K562 (cell line): ENCODE measurements at regions not wholly inside any gene's neighbourhood (a gene's known extent, or its start where the extent isn't known, plus 50 kb on each side); places are given as distances from the start of the nearest gene placed in this dataset.

ENCODE experiments used
- ATAC-seq: fragments of 200-7000 bp; cut with Tn5 transposase; 3 replicates; pipeline ENCODE4 v1.9.1; 2020; ENCODE audit warnings: moderate library complexity
- BruUV-seq: library from RNA; stranded (reverse); fragments of 400-500 nt; replicated peaks from 2 replicates; lab custom pipeline; 2021; lab: Mats Ljungman, UMichigan
- CTCF ChIA-PET: fragments of 300-600 bp; formaldehyde crosslinking; extraction: SDS; loops from one replicate; lab custom pipeline; 2021; ENCODE audit warnings: low intra/inter-chr PET ratio; lab: Yijun Ruan, JAX
- POLR2A ChIA-PET: fragments of 300-600, 350-650 bp; sonication (Branson Sonifier 250); formaldehyde crosslinking; extraction: SDS; loops from one replicate; lab custom pipeline; 2021; ENCODE audit warnings: antibody characterized with exemption, inconsistent platforms; lab: Yijun Ruan, JAX
- DNase-seq, 4 experiments: peaks; one replicate each; pipeline versions ENCODE4 v3.0.0 to v3.0.0-alpha.2; 2011 to 2018; ENCODE audit warnings: low spot score in 3 of 4, mixed read lengths in 3 of 4; ENCODE audit errors: extremely low read depth in 1 of 4
- FAIRE-seq: peaks from 2 replicates; lab custom pipeline; 2011; peaks lifted over from hg19 to GRCh38; lab: Jason Lieb, UNC
- H2AFZ ChIP-seq: 2 replicates; pipeline ENCODE4 v1.6.0; 2011; ENCODE audit warnings: low read depth, low read length, control low read depth, inconsistent platforms
- H3K27ac ChIP-seq: fragments of 200-600 bp; 3 replicates; pipeline ENCODE4 v1.8.0; 2011; ENCODE audit warnings: low read depth, mild to moderate bottlenecking, control low read depth, inconsistent platforms, low read length, moderate library complexity, mixed read lengths; ENCODE audit errors: extremely low read depth
- H3K27me3 ChIP-seq, 2 experiments: fragments of 300-600 bp in 1 of 2; 2 replicates in 1 of 2; 3 replicates in 1 of 2; pipeline versions ENCODE4 v1.6.0 to v1.8.0; 2011; ENCODE audit warnings: inconsistent platforms in 2 of 2, low read length in 2 of 2, mild to moderate bottlenecking in 1 of 2, mixed read lengths in 1 of 2, moderate library complexity in 1 of 2; ENCODE audit not compliant: control insufficient read depth in 2 of 2, insufficient read depth in 2 of 2
- H3K36me3 ChIP-seq: fragments of 300-600 bp; 3 replicates; pipeline ENCODE4 v1.8.0; 2011; ENCODE audit warnings: mild to moderate bottlenecking, low read length, inconsistent platforms; ENCODE audit not compliant: control insufficient read depth, insufficient read depth
- H3K4me1 ChIP-seq, 2 experiments: fragments of 200-600 bp in 1 of 2; replicated peaks in 1 of 2; 2 replicates in 1 of 2; 3 replicates in 1 of 2; pipeline versions ENCODE4 v1.5.1 to v1.8.0; 2011; ENCODE audit warnings: inconsistent platforms in 2 of 2, low read length in 2 of 2, mild to moderate bottlenecking in 1 of 2, mixed read lengths in 1 of 2, moderate library complexity in 1 of 2; ENCODE audit not compliant: control insufficient read depth in 2 of 2, insufficient read depth in 2 of 2
- H3K4me2 ChIP-seq: 2 replicates; pipeline ENCODE4 v1.6.1; 2011; ENCODE audit warnings: low read length, control low read depth, inconsistent platforms, mixed read lengths; ENCODE audit not compliant: insufficient read depth
- H3K4me3 ChIP-seq: fragments of 200-600 bp; sonication (generic), shearing (Covaris generic); 2 replicates; pipeline ENCODE4 v1.5.1; 2016; ENCODE audit warnings: control low read depth, inconsistent platforms
- H3K79me2 ChIP-seq: fragments of 200-600 bp; 3 replicates; pipeline ENCODE4 v1.8.0; 2011; ENCODE audit warnings: low read length, inconsistent platforms; ENCODE audit not compliant: control insufficient read depth, insufficient read depth
- H3K9ac ChIP-seq, 2 experiments: 2 replicates each; pipeline versions ENCODE4 v1.6.0 to v1.6.1; 2011; ENCODE audit warnings: low read depth in 2 of 2, low read length in 2 of 2, control low read depth in 1 of 2, inconsistent platforms in 1 of 2, mild to moderate bottlenecking in 1 of 2, mixed read lengths in 1 of 2; ENCODE audit not compliant: insufficient read depth in 1 of 2
- H3K9me1 ChIP-seq: one replicate; pipeline ENCODE4 v1.6.0; 2011; ENCODE audit warnings: inconsistent platforms, mild to moderate bottlenecking, low read length, moderate library complexity; ENCODE audit not compliant: control insufficient read depth, insufficient read depth
- H3K9me3 ChIP-seq: replicated peaks from 2 replicates; pipeline ENCODE4 v1.5.1; 2011; ENCODE audit warnings: low read depth, low read length, inconsistent platforms; ENCODE audit not compliant: control insufficient read depth, insufficient read depth
- H4K20me1 ChIP-seq: replicated peaks from 2 replicates; pipeline ENCODE4 v1.6.1; 2011; ENCODE audit warnings: low read length, inconsistent platforms, mixed read lengths; ENCODE audit not compliant: control insufficient read depth, insufficient read depth
- BDP1 ChIP-seq: IDR thresholded peaks from 3 replicates; pipeline ENCODE4 v1.6.1; 2011; ENCODE audit not compliant: insufficient read length, insufficient read depth
- CHCHD3 ChIP-seq: fragments of 250-450 bp; sonication (Bioruptor Pico); IDR thresholded peaks from 2 replicates; pipeline ENCODE4 v2.1.2; 2022; ENCODE audit warnings: mild to moderate bottlenecking
- CXXC5 ChIP-seq: fragments of 250-450 bp; sonication (Bioruptor Pico); IDR thresholded peaks from 2 replicates; pipeline ENCODE4 v1.8.0; 2022; ENCODE audit warnings: inconsistent platforms, mild to moderate bottlenecking, moderate library complexity
- GATAD2B ChIP-seq: fragments of 450-650 bp; IDR thresholded peaks from 2 replicates; pipeline ENCODE4 v1.6.1; 2017; ENCODE audit warnings: mild to moderate bottlenecking, borderline replicate concordance
- KDM4B ChIP-seq, 2 experiments: fragments of 450-650 bp in 1 of 2; sonication (generic) in 1 of 2; IDR thresholded peaks; 2 replicates each; pipeline ENCODE4 v1.6.1; 2016 to 2017; ENCODE audit warnings: borderline replicate concordance in 2 of 2, antibody characterized with exemption in 1 of 2, low read depth in 1 of 2, mild to moderate bottlenecking in 1 of 2
- NRF1 ChIP-seq, 2 experiments: fragments of 450-650 bp; IDR thresholded peaks in 1 of 2; conservative IDR thresholded peaks in 1 of 2; 2 replicates each; pipeline ENCODE4 v1.6.1; 2014; ENCODE audit warnings: mild to moderate bottlenecking in 2 of 2
- PRPF4 ChIP-seq: fragments of 200-400 bp; formaldehyde crosslinking; IDR thresholded peaks from one replicate; pipeline ENCODE4 v1.6.1; 2017; ENCODE audit warnings: low read length, low read depth, mild to moderate bottlenecking; ENCODE audit not compliant: insufficient read depth, poor library complexity, severe bottlenecking
- TAF9B ChIP-seq: fragments of 450-650 bp; IDR thresholded peaks from 2 replicates; pipeline ENCODE4 v1.6.1; 2018; ENCODE audit warnings: mild to moderate bottlenecking; ENCODE audit not compliant: partially characterized antibody
- ZFP36 ChIP-seq: fragments of 150-350 bp; IDR thresholded peaks from 2 replicates; pipeline ENCODE4 v1.6.1; 2018; ENCODE audit warnings: low read length, low read depth; ENCODE audit not compliant: partially characterized antibody
- WGBS: fragments of 100-300 bp; shearing (Covaris generic); methylation state at CpG from one replicate; pipeline ENCODE4 v1.1.6; 2016; ENCODE audit warnings: low coverage, mixed read lengths; ENCODE audit not compliant: insufficient coverage; ENCODE audit errors: missing lambda C conversion rate; 5-methylcytosine and 5-hydroxymethylcytosine counted together
- in situ Hi-C: fragments of 300-500 bp; cut with MboI; formaldehyde crosslinking; loops from 4 replicates; pipeline ENCODE4 v1.15.0; 2018; ENCODE audit warnings: inconsistent platforms, mixed read lengths
- intact Hi-C: fragments of 100-400 bp; cut with micrococcal nuclease; formaldehyde crosslinking; loops from 2 replicates; pipeline ENCODE4 v1.14.2; 2022
- TF ChIP-seq, protein P1 (sequence below): sonication (generic); IDR thresholded peaks from 2 replicates; pipeline ENCODE4 v1.6.1; 2016
- TF ChIP-seq, protein P2 (sequence below): fragments of 450-650 bp; IDR thresholded peaks from 2 replicates; pipeline ENCODE4 v1.6.1; 2016; ENCODE audit warnings: antibody characterized with exemption
- TF ChIP-seq, protein P3 (sequence below), 2 experiments: IDR thresholded peaks; 2 replicates each; pipeline ENCODE4 v1.6.1; 2011; ENCODE audit warnings: borderline replicate concordance in 1 of 2, control low read depth in 1 of 2, low read depth in 1 of 2, low read length in 1 of 2, mild to moderate bottlenecking in 1 of 2, mixed read lengths in 1 of 2, moderate library complexity in 1 of 2; ENCODE audit not compliant: insufficient read depth in 1 of 2, insufficient read length in 1 of 2, poor library complexity in 1 of 2, severe bottlenecking in 1 of 2; ENCODE audit errors: extremely low read depth in 1 of 2
- TF ChIP-seq, protein P4 (sequence below): fragments of 250-450 bp; sonication (Bioruptor Pico); IDR thresholded peaks from 2 replicates; pipeline ENCODE4 v1.4.0; 2020; ENCODE audit warnings: borderline replicate concordance

GRCh38 chr20:10728873-10729670 lies 55.3 kb upstream of the JAG1 start:
- H3K9ac ChIP-seq: no peak overlapping the region
- no peak overlapping the region for H3K4me2 ChIP-seq
- 0% methylated on average over 5 of the region's 8 CpGs for WGBS
- H3K27me3 ChIP-seq: no peaks in the 10 kb centered on the region
- CTCF ChIA-PET: no interaction called here
- DNase-seq: no peak
- H3K4me1 ChIP-seq: no peaks in the 10 kb centered on the region
- no peaks in the 10 kb centered on the region for H3K36me3 ChIP-seq
- H3K27ac ChIP-seq: no peak overlapping the region
- no peak overlapping the region for H2AFZ ChIP-seq
- TF ChIP-seq NRF1 (conservative IDR thresholded peaks at IDR 0.05 in 1 of 2, IDR thresholded peaks at IDR 0.05 in 1 of 2): no peak
- no peak for TF ChIP-seq CHCHD3 (CRISPR knock-in tag)
- TF ChIP-seq, protein P1, sequence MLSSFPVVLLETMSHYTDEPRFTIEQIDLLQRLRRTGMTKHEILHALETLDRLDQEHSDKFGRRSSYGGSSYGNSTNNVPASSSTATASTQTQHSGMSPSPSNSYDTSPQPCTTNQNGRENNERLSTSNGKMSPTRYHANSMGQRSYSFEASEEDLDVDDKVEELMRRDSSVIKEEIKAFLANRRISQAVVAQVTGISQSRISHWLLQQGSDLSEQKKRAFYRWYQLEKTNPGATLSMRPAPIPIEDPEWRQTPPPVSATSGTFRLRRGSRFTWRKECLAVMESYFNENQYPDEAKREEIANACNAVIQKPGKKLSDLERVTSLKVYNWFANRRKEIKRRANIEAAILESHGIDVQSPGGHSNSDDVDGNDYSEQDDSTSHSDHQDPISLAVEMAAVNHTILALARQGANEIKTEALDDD: no peak
- TF ChIP-seq, protein P2, sequence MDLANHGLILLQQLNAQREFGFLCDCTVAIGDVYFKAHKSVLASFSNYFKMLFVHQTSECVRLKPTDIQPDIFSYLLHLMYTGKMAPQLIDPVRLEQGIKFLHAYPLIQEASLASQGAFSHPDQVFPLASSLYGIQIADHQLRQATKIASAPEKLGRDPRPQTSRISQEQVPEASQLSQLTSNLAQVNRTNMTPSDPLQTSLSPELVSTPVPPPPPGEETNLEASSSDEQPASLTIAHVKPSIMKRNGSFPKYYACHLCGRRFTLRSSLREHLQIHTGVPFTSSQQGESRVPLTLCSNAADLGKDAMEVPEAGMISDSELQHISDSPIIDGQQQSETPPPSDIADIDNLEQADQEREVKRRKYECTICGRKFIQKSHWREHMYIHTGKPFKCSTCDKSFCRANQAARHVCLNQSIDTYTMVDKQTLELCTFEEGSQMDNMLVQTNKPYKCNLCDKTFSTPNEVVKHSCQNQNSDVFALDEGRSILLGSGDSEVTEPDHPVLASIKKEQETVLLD: no peak
- no peak for TF ChIP-seq TAF9B
- no peak for TF ChIP-seq CXXC5 (CRISPR knock-in tag)
- TF ChIP-seq ZFP36: no peak
- TF ChIP-seq, protein P3, sequence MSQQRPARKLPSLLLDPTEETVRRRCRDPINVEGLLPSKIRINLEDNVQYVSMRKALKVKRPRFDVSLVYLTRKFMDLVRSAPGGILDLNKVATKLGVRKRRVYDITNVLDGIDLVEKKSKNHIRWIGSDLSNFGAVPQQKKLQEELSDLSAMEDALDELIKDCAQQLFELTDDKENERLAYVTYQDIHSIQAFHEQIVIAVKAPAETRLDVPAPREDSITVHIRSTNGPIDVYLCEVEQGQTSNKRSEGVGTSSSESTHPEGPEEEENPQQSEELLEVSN (IDR thresholded peaks at IDR 0.05; ENCODE audit: borderline replicate concordance in 1 of 2, extremely low read depth in 1 of 2, insufficient read depth in 1 of 2, insufficient read length in 1 of 2, low read depth in 1 of 2, low read length in 1 of 2, poor library complexity in 1 of 2, severe bottlenecking in 1 of 2): no peak
- no peak for TF ChIP-seq GATAD2B
- TF ChIP-seq, protein P4, sequence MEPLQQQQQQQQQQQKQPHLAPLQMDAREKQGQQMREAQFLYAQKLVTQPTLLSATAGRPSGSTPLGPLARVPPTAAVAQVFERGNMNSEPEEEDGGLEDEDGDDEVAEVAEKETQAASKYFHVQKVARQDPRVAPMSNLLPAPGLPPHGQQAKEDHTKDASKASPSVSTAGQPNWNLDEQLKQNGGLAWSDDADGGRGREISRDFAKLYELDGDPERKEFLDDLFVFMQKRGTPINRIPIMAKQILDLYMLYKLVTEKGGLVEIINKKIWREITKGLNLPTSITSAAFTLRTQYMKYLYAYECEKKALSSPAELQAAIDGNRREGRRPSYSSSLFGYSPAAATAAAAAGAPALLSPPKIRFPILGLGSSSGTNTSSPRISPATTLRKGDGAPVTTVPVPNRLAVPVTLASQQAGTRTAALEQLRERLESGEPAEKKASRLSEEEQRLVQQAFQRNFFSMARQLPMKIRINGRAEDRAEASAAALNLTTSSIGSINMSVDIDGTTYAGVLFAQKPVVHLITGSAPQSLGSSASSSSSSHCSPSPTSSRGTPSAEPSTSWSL (CRISPR knock-in tag): no peak
- TF ChIP-seq BDP1: no peak
- TF ChIP-seq PRPF4: no peak
- TF ChIP-seq KDM4B (IDR thresholded peaks at IDR 0.05; ENCODE audit: borderline replicate concordance in 2 of 2, low read depth in 1 of 2): no peak
- no peak for ATAC-seq
- no peaks in the 10 kb centered on the region for H3K79me2 ChIP-seq
- H3K9me1 ChIP-seq: no peaks in the 10 kb centered on the region
- POLR2A ChIA-PET: no interaction called here
- no peak for FAIRE-seq
- H4K20me1 ChIP-seq: no peaks in the 10 kb centered on the region
- in situ Hi-C loops: no loop called here
- H3K9me3 ChIP-seq: no peaks in the 10 kb centered on the region
- no TSS peak for BruUV-seq
- intact Hi-C loops: no loop called here
- no peak overlapping the region for H3K4me3 ChIP-seq
